HepG2 (cell line): ENCODE measurements at regions not wholly inside any gene's neighbourhood (a gene's known extent, or its start where the extent isn't known, plus 50 kb on each side); places are given as distances from the start of the nearest gene placed in this dataset.

ENCODE experiments used
- ATAC-seq: fragments of 200-7000 bp; cut with Tn5 transposase; 3 replicates; pipeline ENCODE4 v1.9.1; 2020; ENCODE audit warnings: mild to moderate bottlenecking, moderate library complexity
- BruUV-seq: library from RNA; stranded (reverse); fragments of 400-500 nt; replicated peaks from 2 replicates; lab custom pipeline; 2021; lab: Mats Ljungman, UMichigan
- CTCF ChIA-PET: fragments of 300-600 bp; formaldehyde crosslinking; extraction: SDS; loops from one replicate; lab custom pipeline; 2021; ENCODE audit warnings: low total read pairs, inconsistent platforms, low intra/inter-chr PET ratio; lab: Yijun Ruan, JAX
- POLR2A ChIA-PET: fragments of 350-600 bp; sonication (Branson Sonifier 250); formaldehyde crosslinking; loops from one replicate; lab custom pipeline; 2020; ENCODE audit warnings: antibody characterized with exemption, inconsistent platforms; lab: Yijun Ruan, JAX
- DNase-seq: peaks from one replicate; pipeline ENCODE4 v3.0.0-alpha.2; 2015; ENCODE audit warnings: low spot score
- FAIRE-seq: peaks from 3 replicates; lab custom pipeline; 2011; peaks lifted over from hg19 to GRCh38; lab: Jason Lieb, UNC
- H2AFZ ChIP-seq: one replicate; pipeline ENCODE4 v1.6.1; 2011; ENCODE audit warnings: low read length, inconsistent platforms
- H3K27ac ChIP-seq: fragments of 300-600 bp; 3 replicates; pipeline ENCODE4 v1.8.0; 2011; ENCODE audit warnings: mixed run types, mild to moderate bottlenecking, mixed read lengths, low read length, inconsistent platforms; ENCODE audit not compliant: insufficient read depth; ENCODE audit errors: extremely low read length
- H3K27me3 ChIP-seq, 2 experiments: fragments of 200-600 bp in 1 of 2; 2 replicates in 1 of 2; 3 replicates in 1 of 2; pipeline versions ENCODE4 v1.6.0 to v1.8.0; 2011; ENCODE audit warnings: low read length in 2 of 2, mild to moderate bottlenecking in 2 of 2, moderate library complexity in 2 of 2, inconsistent platforms in 1 of 2; ENCODE audit not compliant: insufficient read depth in 2 of 2, control insufficient read depth in 1 of 2
- H3K36me3 ChIP-seq, 2 experiments: fragments of 200-600 bp in 1 of 2; replicated peaks in 1 of 2; 2 replicates in 1 of 2; 3 replicates in 1 of 2; pipeline versions ENCODE4 v1.5.1 to v1.8.0; 2011; ENCODE audit warnings: low read length in 2 of 2, inconsistent platforms in 1 of 2; ENCODE audit not compliant: insufficient read depth in 2 of 2, control insufficient read depth in 1 of 2
- H3K4me1 ChIP-seq: 2 replicates; pipeline ENCODE4 v1.5.1; 2012; ENCODE audit warnings: low read length, inconsistent platforms; ENCODE audit not compliant: insufficient read depth
- H3K4me2 ChIP-seq: 2 replicates; pipeline ENCODE4 v1.6.0; 2011; ENCODE audit warnings: low read depth, low read length, inconsistent platforms
- H3K4me3 ChIP-seq, 3 experiments: fragments of 200-600 bp in 1 of 3; sonication (generic), shearing (Covaris generic) in 1 of 3; replicated peaks in 1 of 3; 2 replicates each; pipeline ENCODE4 v1.5.1; 2011 to 2016; ENCODE audit warnings: low read length in 3 of 3, inconsistent platforms in 2 of 3, low read depth in 2 of 3, mild to moderate bottlenecking in 2 of 3, control low read depth in 1 of 3, mixed read lengths in 1 of 3; ENCODE audit not compliant: insufficient read depth in 1 of 3
- H3K79me2 ChIP-seq: one replicate; pipeline ENCODE4 v1.6.1; 2011; ENCODE audit warnings: low read length, inconsistent platforms; ENCODE audit not compliant: insufficient read depth
- H3K9ac ChIP-seq: 2 replicates; pipeline ENCODE4 v1.6.0; 2011; ENCODE audit warnings: mild to moderate bottlenecking, low read depth, low read length, inconsistent platforms; ENCODE audit not compliant: insufficient read depth
- H3K9me3 ChIP-seq: 2 replicates; pipeline ENCODE4 v1.5.1; 2012; ENCODE audit warnings: mild to moderate bottlenecking, low read length
- H4K20me1 ChIP-seq: 2 replicates; pipeline ENCODE4 v1.6.0; 2011; ENCODE audit warnings: inconsistent platforms, mild to moderate bottlenecking, low read length, moderate library complexity; ENCODE audit not compliant: insufficient read depth
- ARID2 ChIP-seq: sonication (generic); formaldehyde crosslinking; IDR thresholded peaks from 2 replicates; pipeline ENCODE4 v1.8.1; 2022; ENCODE audit warnings: mild to moderate bottlenecking, missing genetic modification reagents, borderline replicate concordance
- ARNT ChIP-seq: fragments of 450-650 bp; IDR thresholded peaks from 2 replicates; pipeline ENCODE4 v1.6.1; 2017
- ATM ChIP-seq: fragments of 450-650 bp; IDR thresholded peaks from 2 replicates; pipeline ENCODE4 v1.7.1; 2017; ENCODE audit warnings: mild to moderate bottlenecking, borderline replicate concordance
- ELF1 ChIP-seq: sonication (generic); formaldehyde crosslinking; IDR thresholded peaks from 2 replicates; pipeline ENCODE4 v1.4.0; 2020; ENCODE audit warnings: missing genetic modification reagents
- HNF1B ChIP-seq: sonication (generic); formaldehyde crosslinking; IDR thresholded peaks from 2 replicates; pipeline ENCODE4 v1.5.1; 2020; ENCODE audit warnings: mild to moderate bottlenecking, moderate library complexity, missing genetic modification reagents
- KDM4B ChIP-seq: sonication (generic); formaldehyde crosslinking; IDR thresholded peaks from 2 replicates; pipeline ENCODE4 v1.4.0; 2020; ENCODE audit warnings: missing genetic modification reagents
- PCBP1 ChIP-seq: fragments of 200-400 bp; formaldehyde crosslinking; IDR thresholded peaks from 2 replicates; pipeline ENCODE4 v1.6.1; 2017; ENCODE audit warnings: mild to moderate bottlenecking, low read depth, low read length, borderline replicate concordance
- SMAD1 ChIP-seq: sonication (generic); formaldehyde crosslinking; IDR thresholded peaks from 2 replicates; pipeline ENCODE4 v1.4.0; 2020; ENCODE audit warnings: missing genetic modification reagents, low read depth, mild to moderate bottlenecking, borderline replicate concordance
- SMAD3 ChIP-seq: sonication (generic); formaldehyde crosslinking; IDR thresholded peaks from 2 replicates; pipeline ENCODE4 v1.4.0; 2020; ENCODE audit warnings: missing genetic modification reagents
- ZFX ChIP-seq: sonication (generic); formaldehyde crosslinking; IDR thresholded peaks from 2 replicates; pipeline ENCODE4 v1.4.0; 2020; ENCODE audit warnings: mild to moderate bottlenecking, low read depth, missing genetic modification reagents, moderate library complexity
- ZIK1 ChIP-seq: sonication (generic); formaldehyde crosslinking; IDR thresholded peaks from 2 replicates; pipeline ENCODE4 v1.5.0; 2020; ENCODE audit warnings: mild to moderate bottlenecking, low read depth, missing genetic modification reagents, borderline replicate concordance
- ZNF18 ChIP-seq: sonication (generic); formaldehyde crosslinking; IDR thresholded peaks from 2 replicates; pipeline ENCODE4 v1.8.0; 2022; ENCODE audit warnings: mild to moderate bottlenecking, missing genetic modification reagents; ENCODE audit not compliant: insufficient replicate concordance
- ZNF280B ChIP-seq: sonication (generic); formaldehyde crosslinking; IDR thresholded peaks from 2 replicates; pipeline ENCODE4 v1.5.0; 2020; ENCODE audit warnings: missing genetic modification reagents, mild to moderate bottlenecking, borderline replicate concordance
- ZNF326 ChIP-seq: sonication (generic); formaldehyde crosslinking; IDR thresholded peaks from 2 replicates; pipeline ENCODE4 v1.4.0; 2020; ENCODE audit warnings: missing genetic modification reagents, borderline replicate concordance
- ZNF34 ChIP-seq: sonication (generic); formaldehyde crosslinking; IDR thresholded peaks from 2 replicates; pipeline ENCODE4 v1.4.0; 2020; ENCODE audit warnings: mild to moderate bottlenecking, missing genetic modification reagents, borderline replicate concordance
- ZNF543 ChIP-seq: sonication (generic); formaldehyde crosslinking; IDR thresholded peaks from 2 replicates; pipeline ENCODE4 v1.4.0; 2020; ENCODE audit warnings: mild to moderate bottlenecking, missing genetic modification reagents
- ZNF598 ChIP-seq: sonication (generic); formaldehyde crosslinking; IDR thresholded peaks from 2 replicates; pipeline ENCODE4 v1.5.1; 2020; ENCODE audit warnings: mild to moderate bottlenecking, missing genetic modification reagents, borderline replicate concordance
- ZNF709 ChIP-seq: sonication (generic); formaldehyde crosslinking; IDR thresholded peaks from 2 replicates; pipeline ENCODE4 v1.5.0; 2020; ENCODE audit warnings: mild to moderate bottlenecking, missing genetic modification reagents
- WGBS: methylation state at CpG from one replicate; pipeline ENCODE4 v1.1.6; 2017; ENCODE audit warnings: low lambda C conversion rate; 5-methylcytosine and 5-hydroxymethylcytosine counted together
- in situ Hi-C: cut with HindIII; loops from 2 replicates; pipeline ENCODE4 v1.10.0; 2017; ENCODE audit warnings: low pct_unique_long_range_greater_than_20kb; ENCODE audit not compliant: extremely low pct_ligation_motif_present
- intact Hi-C: fragments of 100-400 bp; cut with micrococcal nuclease; formaldehyde crosslinking; loops from one replicate; pipeline ENCODE4 v1.10.0; 2022; ENCODE audit not compliant: unreplicated experiment

GRCh38 chr1:193654951-193655735 is 468.7 kb upstream of the B3GALT2 start:
- in situ Hi-C loops (no loop called here), intact Hi-C loops (no loop called here)
- no peaks in the 10 kb centered on the region for H3K27me3 ChIP-seq
- H3K36me3 ChIP-seq, result no peaks in the 10 kb centered on the region
- FAIRE-seq (no peak), DNase-seq (no peak), ATAC-seq (no peak)
- no peaks in the 10 kb centered on the region for H4K20me1 ChIP-seq
- no TSS peak for BruUV-seq
- peaks cover 28% of the 10 kb centered on the region for H3K9me3 ChIP-seq
- ChIA-PET POLR2A (no interaction called here), CTCF (no interaction called here)
- H3K4me2 ChIP-seq, result no peak overlapping the region
- H3K9ac ChIP-seq, result no peak overlapping the region
- no peaks in the 10 kb centered on the region for H3K4me1 ChIP-seq
- H3K27ac ChIP-seq, result no peak overlapping the region
- TF ChIP-seq ZNF598 (no peak), ZNF34 (CRISPR knock-in tag) (no peak), ZIK1 (no peak), KDM4B (CRISPR knock-in tag) (no peak), ZNF326 (CRISPR knock-in tag) (no peak), ZNF280B (CRISPR knock-in tag) (no peak), ATM (no peak), ZNF709 (CRISPR knock-in tag) (no peak), ARID2 (CRISPR knock-in tag) (no peak), ZNF543 (no peak), HNF1B (CRISPR knock-in tag) (no peak), SMAD1 (no peak), ZFX (CRISPR knock-in tag) (no peak), ARNT (no peak), PCBP1 (no peak), ZNF18 (no peak), SMAD3 (CRISPR knock-in tag) (no peak), ELF1 (CRISPR knock-in tag) (no peak)
- 50% methylated on average over 1 of the region's 2 CpGs for WGBS
- H3K79me2 ChIP-seq, result no peaks in the 10 kb centered on the region
- H2AFZ ChIP-seq, result no peak overlapping the region
- H3K4me3 ChIP-seq, result no peak overlapping the region
